ENCODE measurements at regions not wholly inside any gene's neighbourhood (a gene's known extent, or its start where the extent isn't known, plus 50 kb on each side); places are given as distances from the start of the nearest gene placed in this dataset.

GRCh38 chr14:45902241-45902640 lies 649.2 kb upstream of the MIS18BP1 start (continued):
- TF ChIP-seq CTCF (IDR thresholded peaks at IDR 0.05; ENCODE audit: control extremely low read depth in 1 of 3, insufficient read depth in 1 of 3, low read depth in 1 of 3, low read length in 3 of 3) (no peak), CHD1 (IDR thresholded peaks at IDR 0.05; ENCODE audit: low read depth, low read length) (no peak), POLR2A (IDR thresholded peaks at IDR 0.05; ENCODE audit: control extremely low read depth in 1 of 2, low read depth in 2 of 2, low read length in 2 of 2) (no peak), SRF (IDR thresholded peaks at IDR 0.05; ENCODE audit: low read depth, low read length) (no peak), HDAC2 (IDR thresholded peaks at IDR 0.05; ENCODE audit: borderline replicate concordance in 1 of 2, low read depth in 2 of 2, low read length in 2 of 2) (no peak), NANOG (IDR thresholded peaks at IDR 0.05; ENCODE audit: insufficient read depth, low read depth, low read length, poor library complexity, severe bottlenecking) (no peak)

All from H1 (cell line).